Muscle of back (tissue), 3 donors: ENCODE measurements at regions not wholly inside any gene's neighbourhood (a gene's known extent, or its start where the extent isn't known, plus 50 kb on each side); places are given as distances from the start of the nearest gene placed in this dataset.

ENCODE experiments used
- DNase-seq, 3 donors: peaks; one replicate each; pipeline versions ENCODE4 v3.0.0 to v3.0.0-alpha.2; 2013

- DNase-seq = peak in 1 of 3 donors; percentile 2
These were observed 328.7 kb downstream of the SMAD2 start for GRCh38 chr18:47601581-47602272.

- DNase-seq = no peak
These were observed 334.5 kb downstream of the SMAD2 start for GRCh38 chr18:47595831-47596501.

- peak in 2 of 3 donors; percentile 9 to 20 for DNase-seq
These were observed 335.8 kb downstream of the SMAD2 start for GRCh38 chr18:47594621-47595086.

GRCh38 chr18:47593744-47594472, 336.6 kb downstream of the SMAD2 start:
- no peak for DNase-seq

GRCh38 chr18:47591429-47591828, 339.0 kb downstream of the SMAD2 start:
- no peak for DNase-seq

GRCh38 chr18:47587587-47587986, 336.1 kb upstream of the SKOR2 start:
- DNase-seq = no peak

- no peak for DNase-seq
These were observed 335.1 kb upstream of the SKOR2 start for GRCh38 chr18:47586418-47587070.

GRCh38 chr18:47585914-47586313, 334.5 kb upstream of the SKOR2 start:
- no peak for DNase-seq

GRCh38 chr18:47585136-47585535, 333.7 kb upstream of the SKOR2 start:
- no peak for DNase-seq

GRCh38 chr18:47582093-47582492, 330.6 kb upstream of the SKOR2 start:
- no peak for DNase-seq

- DNase-seq = no peak
These were observed 326.1 kb upstream of the SKOR2 start for GRCh38 chr18:47577520-47577919.

- DNase-seq = no peak
These were observed 323.5 kb upstream of the SKOR2 start for GRCh38 chr18:47574966-47575365.

GRCh38 chr18:47571957-47572356, 320.5 kb upstream of the SKOR2 start:
- DNase-seq = no peak

GRCh38 chr18:47566809-47567208, 315.3 kb upstream of the SKOR2 start:
- DNase-seq = no peak

GRCh38 chr18:47560723-47561715, 309.6 kb upstream of the SKOR2 start:
- no peak for DNase-seq

- DNase-seq = no peak
These were observed 306.8 kb upstream of the SKOR2 start for GRCh38 chr18:47558110-47558750.

- DNase-seq = no peak
These were observed 305.7 kb upstream of the SKOR2 start for GRCh38 chr18:47557160-47557559.

- no peak for DNase-seq
These were observed 301.3 kb upstream of the SKOR2 start for GRCh38 chr18:47552783-47553182.

- DNase-seq = no peak
These were observed 299.2 kb upstream of the SKOR2 start for GRCh38 chr18:47550611-47551010.

- no peak for DNase-seq
These were observed 297.6 kb upstream of the SKOR2 start for GRCh38 chr18:47549021-47549540.
